Activated B cell treated with CpG ODN at 0.5 μM for 24 hours (primary cell): ENCODE measurements at regions not wholly inside any gene's neighbourhood (a gene's known extent, or its start where the extent isn't known, plus 50 kb on each side); places are given as distances from the start of the nearest gene placed in this dataset.

ENCODE experiments used
- ATAC-seq: fragments of 200-7000 bp; cut with Tn5 transposase; one replicate; pipeline ENCODE4 v1.10.0; 2021; ENCODE audit warnings: low read depth, mild to moderate bottlenecking, moderate library complexity
- CTCF ChIA-PET: fragments of 350-600 bp; sonication (Branson Sonifier 250); formaldehyde crosslinking; loops from one replicate; lab custom pipeline; 2021; ENCODE audit warnings: antibody characterized with exemption; lab: Charles Lee
- POLR2A ChIA-PET: fragments of 350-600 bp; sonication (Branson Sonifier 250); formaldehyde crosslinking; loops from one replicate; lab custom pipeline; 2021; ENCODE audit warnings: antibody characterized with exemption; lab: Charles Lee
- DNase-seq: peaks from one replicate; pipeline ENCODE4 v3.0.0; 2022
- H3K27ac Mint-ChIP-seq: one replicate; pipeline ENCODE4 v1.8.0; 2020; ENCODE audit warnings: mixed read lengths
- H3K27me3 Mint-ChIP-seq: one replicate; pipeline ENCODE4 v1.8.0; 2021; ENCODE audit warnings: mixed read lengths
- H3K36me3 Mint-ChIP-seq: one replicate; pipeline ENCODE4 v1.8.0; 2021; ENCODE audit warnings: low read depth, mixed read lengths
- H3K4me1 Mint-ChIP-seq: one replicate; pipeline ENCODE4 v1.8.0; 2021; ENCODE audit warnings: mixed read lengths
- H3K4me3 Mint-ChIP-seq: one replicate; pipeline ENCODE4 v1.8.0; 2020; ENCODE audit warnings: mild to moderate bottlenecking, mixed read lengths
- H3K9me3 Mint-ChIP-seq: one replicate; pipeline ENCODE4 v1.8.0; 2020; ENCODE audit warnings: mixed read lengths
- intact Hi-C: fragments of 100-400 bp; cut with micrococcal nuclease; formaldehyde crosslinking; loops from one replicate; pipeline ENCODE4 v1.15.1; 2024
- TF ChIP-seq, protein P1 (sequence below): fragments of 200-600 bp; IDR thresholded peaks from one replicate; pipeline ENCODE4 v1.8.0; 2022; ENCODE audit warnings: antibody characterized with exemption, mild to moderate bottlenecking

GRCh38 chr3:10763248-10763620, 52.8 kb upstream of the SLC6A11 start:
- no peaks in the 10 kb centered on the region for H3K9me3 Mint-ChIP-seq
- CTCF ChIA-PET: no interaction called here
- intact Hi-C loops: no loop called here
- ATAC-seq: no peak
- H3K4me3 Mint-ChIP-seq: no peak overlapping the region
- H3K27ac Mint-ChIP-seq: no peak overlapping the region
- no peaks in the 10 kb centered on the region for H3K36me3 Mint-ChIP-seq
- TF ChIP-seq, protein P1, sequence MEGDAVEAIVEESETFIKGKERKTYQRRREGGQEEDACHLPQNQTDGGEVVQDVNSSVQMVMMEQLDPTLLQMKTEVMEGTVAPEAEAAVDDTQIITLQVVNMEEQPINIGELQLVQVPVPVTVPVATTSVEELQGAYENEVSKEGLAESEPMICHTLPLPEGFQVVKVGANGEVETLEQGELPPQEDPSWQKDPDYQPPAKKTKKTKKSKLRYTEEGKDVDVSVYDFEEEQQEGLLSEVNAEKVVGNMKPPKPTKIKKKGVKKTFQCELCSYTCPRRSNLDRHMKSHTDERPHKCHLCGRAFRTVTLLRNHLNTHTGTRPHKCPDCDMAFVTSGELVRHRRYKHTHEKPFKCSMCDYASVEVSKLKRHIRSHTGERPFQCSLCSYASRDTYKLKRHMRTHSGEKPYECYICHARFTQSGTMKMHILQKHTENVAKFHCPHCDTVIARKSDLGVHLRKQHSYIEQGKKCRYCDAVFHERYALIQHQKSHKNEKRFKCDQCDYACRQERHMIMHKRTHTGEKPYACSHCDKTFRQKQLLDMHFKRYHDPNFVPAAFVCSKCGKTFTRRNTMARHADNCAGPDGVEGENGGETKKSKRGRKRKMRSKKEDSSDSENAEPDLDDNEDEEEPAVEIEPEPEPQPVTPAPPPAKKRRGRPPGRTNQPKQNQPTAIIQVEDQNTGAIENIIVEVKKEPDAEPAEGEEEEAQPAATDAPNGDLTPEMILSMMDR: no peak
- DNase-seq: no peak
- H3K27me3 Mint-ChIP-seq: peaks cover 32% of the 10 kb centered on the region
- POLR2A ChIA-PET: no interaction called here
- no peaks in the 10 kb centered on the region for H3K4me1 Mint-ChIP-seq

DNA sequence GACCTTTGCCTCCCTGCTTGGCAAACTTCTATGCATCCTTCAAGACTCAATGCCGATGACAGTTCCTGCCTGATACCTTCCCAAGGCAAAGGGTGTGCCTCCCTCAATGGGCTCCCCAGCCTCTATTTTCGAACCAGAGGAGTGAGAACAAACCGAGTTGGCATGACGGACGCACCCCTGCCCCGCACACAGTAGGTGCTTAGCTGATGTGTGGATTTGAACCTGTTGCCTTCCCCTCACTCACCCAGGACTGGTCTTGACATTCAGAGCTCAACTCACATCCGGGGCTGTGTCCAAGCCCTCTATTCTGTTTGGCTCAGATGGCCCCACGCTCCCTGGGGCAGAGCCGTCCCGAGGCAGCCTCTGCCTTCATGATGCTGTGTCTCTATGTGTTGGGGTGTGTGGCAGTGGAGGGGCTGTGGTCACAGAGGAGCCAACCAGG, 52.2 kb upstream of the SLC6A11 start:
- Mint-ChIP-seq H3K27me3 (peaks cover 28% of the 10 kb centered on the region), H3K4me3 (no peak overlapping the region), H3K9me3 (no peaks in the 10 kb centered on the region), H3K27ac (no peak overlapping the region), H3K36me3 (no peaks in the 10 kb centered on the region), H3K4me1 (no peaks in the 10 kb centered on the region)
- intact Hi-C loops: no loop called here
- no peak for DNase-seq
- TF ChIP-seq, protein P1: no peak
- ChIA-PET CTCF (no interaction called here), POLR2A (no interaction called here)
- no peak for ATAC-seq

- ChIA-PET CTCF (no interaction called here), POLR2A (no interaction called here)
- H3K9me3 Mint-ChIP-seq: no peaks in the 10 kb centered on the region
These were observed 51.6 kb upstream of the SLC6A11 start for GRCh38 chr3:10764259-10765051.

GRCh38 chr3:10766049-10766705, 49.9 kb upstream of the SLC6A11 start:
- DNase-seq: no peak
- no peaks in the 10 kb centered on the region for H3K36me3 Mint-ChIP-seq
- peaks cover 33% of the 10 kb centered on the region for H3K27me3 Mint-ChIP-seq
- POLR2A ChIA-PET: no interaction called here
- CTCF ChIA-PET: no interaction called here
- no peak for ATAC-seq
- H3K4me1 Mint-ChIP-seq: no peaks in the 10 kb centered on the region
- H3K27ac Mint-ChIP-seq: no peak overlapping the region
- TF ChIP-seq, protein P1: no peak
- intact Hi-C loops: no loop called here
- no peaks in the 10 kb centered on the region for H3K9me3 Mint-ChIP-seq
- no peak overlapping the region for H3K4me3 Mint-ChIP-seq

More at GRCh38 chr3:10764259-10765051, 51.6 kb upstream of the SLC6A11 start:
- H3K27me3 Mint-ChIP-seq: peaks cover 26% of the 10 kb centered on the region
- DNase-seq: no peak
- H3K27ac Mint-ChIP-seq: no peak overlapping the region
- no peak overlapping the region for H3K4me3 Mint-ChIP-seq
- H3K4me1 Mint-ChIP-seq: no peaks in the 10 kb centered on the region
- H3K36me3 Mint-ChIP-seq: no peaks in the 10 kb centered on the region
- intact Hi-C loops: no loop called here
- TF ChIP-seq, protein P1: no peak
- no peak for ATAC-seq
